HCEC 1CT (cell line): ENCODE measurements at regions not wholly inside any gene's neighbourhood (a gene's known extent, or its start where the extent isn't known, plus 50 kb on each side); places are given as distances from the start of the nearest gene placed in this dataset.

Source experiments
- DNase-seq: peaks from one replicate; pipeline ENCODE4 v3.0.0-alpha.2; 2017

DNA sequence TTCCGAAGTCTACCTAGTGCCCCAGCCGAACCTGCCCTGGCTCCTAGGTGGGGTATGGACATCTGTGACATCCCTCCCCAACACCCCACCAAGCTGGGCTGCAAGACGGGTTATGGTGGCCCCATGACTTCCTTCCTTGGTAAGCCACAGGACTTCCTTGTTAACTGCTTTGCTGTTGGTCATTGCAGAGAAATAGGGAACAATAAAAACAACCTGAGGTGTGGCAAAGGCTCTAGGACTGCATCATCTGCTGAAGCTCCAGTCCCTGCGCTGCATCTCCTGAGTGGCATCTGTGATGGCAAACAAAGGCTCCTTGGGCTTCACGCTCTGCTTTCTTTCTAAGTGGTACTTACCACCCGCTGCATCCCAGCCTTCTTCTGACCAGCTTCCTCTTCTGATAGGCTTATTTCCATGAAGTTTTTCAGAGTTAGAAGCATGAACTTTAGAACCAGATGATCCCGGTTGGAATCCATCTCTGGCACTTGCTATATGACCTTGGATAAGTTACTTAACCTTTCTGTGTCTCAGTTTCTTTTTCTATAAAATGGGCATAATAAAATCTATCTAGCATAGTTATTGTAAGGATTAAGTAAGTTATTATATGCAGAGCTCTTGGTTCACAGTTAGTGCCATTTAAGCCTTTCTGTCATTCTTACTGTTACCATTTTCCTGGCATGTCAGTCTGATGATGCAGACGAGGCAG, 216.8 kb downstream of the RPS24 start:
- no peak for DNase-seq

DNA sequence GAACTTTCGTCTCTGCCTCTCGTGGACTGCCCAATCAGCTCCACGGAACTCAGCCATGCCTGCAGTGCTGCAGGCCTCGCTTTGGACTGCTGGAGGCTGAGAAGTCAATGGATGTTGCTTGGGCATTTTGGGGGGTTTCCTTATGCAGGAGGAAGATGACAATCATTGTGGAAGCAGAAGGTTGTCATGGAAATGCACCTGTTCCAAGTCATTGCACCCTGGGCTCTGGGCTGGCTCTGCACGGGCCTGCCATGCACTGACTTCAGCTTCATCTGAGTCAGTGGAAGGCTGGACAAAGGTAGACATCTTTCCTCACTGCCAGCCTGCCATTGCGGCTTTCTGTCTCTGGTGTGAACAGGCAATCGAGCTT, 217.3 kb downstream of the RPS24 start:
- no peak for DNase-seq

DNA sequence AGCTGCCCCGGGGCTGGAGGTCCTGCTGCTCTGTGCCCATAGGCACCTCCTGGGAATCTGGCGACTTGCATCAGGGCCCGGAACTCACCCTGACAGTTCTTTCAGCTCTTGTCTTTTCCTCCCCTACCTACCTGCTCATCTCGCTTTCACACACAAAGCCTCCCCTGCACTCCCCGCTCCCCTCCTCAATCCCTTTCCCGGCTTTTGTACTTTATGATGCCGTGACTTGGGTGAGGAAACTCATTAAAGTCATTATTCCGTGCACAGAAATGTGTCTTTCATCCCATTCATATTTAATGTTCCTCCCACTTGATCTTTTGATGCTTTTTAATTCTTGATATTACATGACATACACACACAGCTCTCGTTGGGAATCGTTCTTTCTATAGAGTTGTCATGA, 218.6 kb downstream of the RPS24 start:
- DNase-seq: no peak

DNA sequence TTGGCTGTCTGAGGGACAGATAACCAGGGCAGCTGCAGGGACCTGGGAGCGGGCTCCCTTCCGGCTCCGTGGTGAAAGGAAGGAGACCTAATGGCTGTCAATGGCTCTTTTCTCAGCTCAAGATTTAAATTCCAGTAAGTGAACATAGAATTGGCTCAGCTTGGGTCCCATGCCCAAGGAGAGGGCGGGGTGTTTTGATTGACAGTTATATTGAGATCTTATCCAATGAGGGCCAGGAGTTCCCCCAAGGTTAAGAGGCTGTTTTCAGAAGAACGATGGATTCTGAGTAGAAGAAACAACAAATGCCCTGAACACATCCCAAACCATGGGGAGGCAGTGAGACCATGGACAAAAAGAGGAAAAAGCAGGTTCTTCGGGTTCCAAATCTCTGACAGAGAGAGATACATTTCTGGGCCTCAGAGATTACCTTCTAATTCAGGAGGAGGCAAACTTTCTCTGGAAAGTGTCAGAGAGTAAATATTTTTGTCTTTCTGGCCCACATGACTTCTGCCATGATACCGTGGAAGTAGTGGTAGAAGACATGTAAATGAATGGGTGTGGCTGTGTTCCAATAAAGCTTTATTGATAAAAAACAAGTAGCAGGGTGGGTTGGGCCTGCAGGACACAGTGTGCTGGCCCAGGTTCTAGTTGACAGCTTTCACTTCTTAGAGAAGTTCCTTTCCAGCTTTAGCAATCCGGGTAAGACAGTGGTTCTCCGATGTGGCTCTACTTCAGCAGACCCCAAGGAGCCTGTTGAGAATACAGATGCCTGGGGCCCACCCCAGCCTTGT, 219.6 kb downstream of the RPS24 start:
- DNase-seq: no peak

GRCh38 chr10:78254013-78254412, 220.3 kb downstream of the RPS24 start:
- DNase-seq: no peak

DNA sequence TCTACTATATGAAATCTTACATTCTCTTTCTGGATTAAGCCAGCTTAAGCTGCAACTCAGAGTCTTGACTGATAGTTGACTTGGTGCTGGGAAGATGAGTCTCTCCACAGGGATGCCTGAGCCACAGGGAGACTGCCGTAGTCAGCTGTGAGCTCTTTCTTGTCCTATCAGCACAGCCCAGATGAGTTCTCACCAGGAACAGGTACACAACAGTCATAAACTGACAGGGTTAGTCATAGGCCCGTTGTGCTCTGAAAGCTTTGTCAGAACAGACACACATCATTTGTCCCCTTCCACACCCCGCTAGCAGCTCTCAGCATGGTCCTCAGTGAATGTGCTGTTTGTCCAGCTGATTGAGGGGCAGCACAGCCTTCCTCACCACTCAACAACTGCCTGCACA, 221.6 kb downstream of the RPS24 start:
- DNase-seq: no peak

DNA sequence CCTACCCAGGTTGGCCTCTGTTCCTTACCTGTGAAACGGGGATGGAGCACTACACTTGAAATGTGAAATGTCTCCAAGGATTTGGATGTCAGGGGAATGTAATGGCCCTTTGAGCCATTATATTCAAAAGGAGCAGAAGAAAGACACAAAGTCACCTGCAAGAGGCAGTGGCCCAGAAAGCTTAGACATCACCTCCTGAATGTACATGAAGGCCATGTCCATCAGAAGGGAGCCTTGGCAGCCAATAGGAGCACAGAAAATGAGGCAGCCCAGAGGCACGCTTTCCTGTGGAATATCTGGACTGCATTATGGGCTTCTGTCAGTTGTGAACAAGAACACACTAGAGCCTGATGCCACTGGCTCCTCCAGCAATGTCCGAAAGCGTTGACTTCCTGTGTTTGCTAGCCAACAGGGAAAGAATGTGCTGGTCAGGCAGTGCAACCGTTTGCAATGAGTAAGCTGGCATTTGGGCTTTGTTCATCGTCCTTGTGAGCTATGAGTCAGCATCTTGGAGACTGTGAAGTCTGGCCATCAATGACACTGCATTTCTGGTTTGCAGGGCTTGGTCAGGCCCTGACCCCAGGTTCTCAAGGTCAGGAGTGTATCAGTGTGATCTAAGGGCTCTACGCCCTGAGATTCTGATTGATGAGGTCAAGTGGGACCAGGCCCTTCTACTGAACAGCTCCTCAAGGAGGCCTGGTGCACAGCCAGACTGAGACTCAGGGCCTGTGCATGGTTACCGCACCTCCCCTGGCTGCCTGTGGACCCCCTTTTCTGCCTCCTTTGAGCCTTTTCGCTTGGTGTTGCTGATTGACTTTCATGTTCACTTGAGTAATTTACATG, 222.4 kb downstream of the RPS24 start:
- peak; percentile 99 for DNase-seq

GRCh38 chr10:78258323-78259030, 224.8 kb downstream of the RPS24 start:
- DNase-seq: no peak

- DNase-seq: no peak
Measured at GRCh38 chr10:78259391-78259790, 225.7 kb downstream of the RPS24 start.

DNA sequence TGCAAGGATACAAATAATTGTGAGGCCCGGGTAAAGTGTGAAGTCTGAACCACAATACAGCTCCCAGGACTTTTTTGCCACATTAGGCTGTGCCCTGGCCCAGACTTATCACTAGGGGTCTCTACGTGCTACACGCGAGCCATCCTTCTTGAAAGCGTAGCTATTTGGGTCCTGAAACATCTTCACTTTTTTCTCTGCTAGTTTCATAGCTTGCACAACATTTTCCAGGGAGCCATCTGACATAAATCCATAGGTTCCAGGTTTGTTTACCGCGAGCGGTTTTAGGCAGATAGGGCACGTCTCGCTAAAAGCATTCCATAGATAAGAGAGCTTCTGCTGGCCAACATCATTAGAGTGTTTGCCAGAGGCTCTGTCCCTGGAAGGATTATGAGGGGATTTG, 226.5 kb downstream of the RPS24 start:
- DNase-seq: no peak

DNA sequence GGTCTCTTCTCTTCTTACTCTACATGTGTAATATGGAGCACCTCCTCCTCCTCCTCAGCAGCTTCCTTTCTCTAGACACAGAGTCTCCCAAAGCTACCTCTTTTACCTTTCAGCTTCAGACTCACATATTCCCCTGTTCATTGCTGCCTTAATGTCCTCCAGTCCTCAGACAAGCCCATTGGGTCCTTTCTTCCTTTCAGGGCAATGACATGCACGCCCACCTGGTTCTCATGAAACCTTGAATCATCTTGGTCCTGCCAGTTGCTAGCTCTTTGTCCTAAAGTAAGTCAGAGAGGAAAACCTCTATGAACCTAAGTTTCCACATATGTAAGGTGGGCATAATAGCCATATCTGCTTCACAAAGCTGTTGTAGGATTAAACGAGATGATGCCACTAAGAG, 227.0 kb downstream of the RPS24 start:
- DNase-seq: no peak

DNA sequence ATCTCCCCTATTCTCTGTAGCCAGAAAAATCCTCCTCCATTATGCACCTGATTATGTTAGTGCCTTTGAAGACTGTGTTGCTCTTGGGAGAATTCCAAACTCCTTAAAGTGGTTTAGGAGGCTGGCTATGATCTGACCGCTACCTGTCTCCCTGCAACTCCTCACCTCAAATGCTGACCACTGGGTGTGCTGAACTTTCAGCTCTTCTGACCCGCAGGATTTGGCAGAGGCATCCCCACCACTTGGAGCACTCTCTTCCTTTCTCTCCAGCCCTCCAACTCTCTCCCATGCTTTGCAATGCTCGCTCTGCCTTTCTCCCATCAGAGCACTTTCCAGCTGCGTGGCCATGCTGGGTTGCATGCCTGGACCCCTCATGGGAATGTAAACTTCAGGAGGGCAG, 227.6 kb downstream of the RPS24 start:
- no peak for DNase-seq

DNA sequence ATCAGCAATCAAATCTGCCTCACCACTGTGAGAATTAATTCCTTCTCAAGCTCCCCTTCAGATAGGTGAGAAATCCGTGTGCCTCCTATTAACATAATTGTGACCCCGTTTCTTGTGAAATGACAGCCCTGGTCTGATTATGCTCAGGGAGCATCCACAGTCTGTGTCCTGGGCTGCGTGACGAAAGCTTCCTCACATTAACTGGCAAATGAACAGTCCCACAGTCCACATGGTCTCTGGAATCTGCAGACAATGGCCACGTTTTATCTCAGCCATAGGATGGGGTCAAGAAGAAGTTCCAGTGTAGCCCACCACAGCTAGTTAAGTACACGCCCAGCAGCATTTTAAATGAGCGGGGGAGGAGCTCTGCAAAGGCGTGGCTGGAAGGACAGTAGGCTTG, 229.2 kb downstream of the RPS24 start:
- no peak for DNase-seq

- peak; percentile 93 for DNase-seq
Measured at GRCh38 chr10:78263521-78263988, 229.9 kb downstream of the RPS24 start.

DNA sequence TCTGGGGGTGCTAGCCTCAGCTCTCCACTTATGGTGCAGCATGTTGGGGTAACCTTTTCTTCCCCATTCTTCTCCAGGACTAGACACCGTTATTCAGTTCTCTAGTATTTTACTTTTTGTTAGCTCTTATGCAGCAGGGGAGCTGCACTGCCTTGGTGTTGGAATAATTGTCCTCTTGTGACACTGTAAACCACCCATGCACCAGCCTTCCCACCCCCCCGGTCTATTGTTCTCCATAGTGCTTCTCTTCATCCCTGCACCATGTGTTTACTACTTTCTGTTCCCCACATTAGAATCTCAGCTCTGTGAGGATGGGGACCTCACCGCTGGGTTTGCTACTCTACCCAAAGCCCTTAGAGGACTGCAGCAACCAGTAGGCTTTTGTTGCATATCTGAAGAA, 230.7 kb downstream of the RPS24 start:
- no peak for DNase-seq

DNA sequence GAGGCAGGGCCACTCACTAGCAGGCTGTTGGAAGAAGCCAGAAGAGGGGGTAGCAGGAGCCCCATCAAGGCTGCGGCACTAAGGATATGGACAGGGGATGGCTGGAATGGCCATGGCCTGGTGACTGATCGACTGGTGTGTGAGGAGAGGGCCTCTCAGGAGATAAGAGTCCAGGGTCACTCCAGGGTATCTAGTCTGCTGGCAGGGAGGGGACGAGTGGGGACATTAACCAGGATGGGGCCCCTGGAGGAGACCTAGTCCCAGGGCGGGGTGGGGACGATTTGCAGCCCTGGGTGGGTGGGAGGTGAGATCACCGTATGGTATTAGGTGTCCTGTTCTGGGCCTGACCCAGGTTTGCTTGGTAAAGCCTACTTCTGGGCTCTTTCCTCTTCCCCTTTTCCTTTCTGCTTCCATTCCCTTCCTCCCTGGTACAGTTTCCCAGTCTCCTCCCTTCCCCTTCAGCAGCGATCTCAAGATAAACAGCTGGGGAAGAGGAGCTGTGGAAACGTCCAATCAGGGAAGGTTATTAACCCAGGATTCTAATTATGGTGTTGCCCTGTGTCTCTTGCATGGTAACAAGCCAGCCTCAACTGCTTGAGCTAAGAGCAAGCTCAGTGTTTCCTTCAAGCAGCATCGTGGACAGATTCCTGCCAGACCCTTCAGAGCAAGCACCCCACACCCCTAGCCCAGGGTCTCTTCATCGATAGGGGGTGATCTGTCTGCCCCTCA, 233.2 kb downstream of the RPS24 start:
- peak; percentile 50 for DNase-seq

DNA sequence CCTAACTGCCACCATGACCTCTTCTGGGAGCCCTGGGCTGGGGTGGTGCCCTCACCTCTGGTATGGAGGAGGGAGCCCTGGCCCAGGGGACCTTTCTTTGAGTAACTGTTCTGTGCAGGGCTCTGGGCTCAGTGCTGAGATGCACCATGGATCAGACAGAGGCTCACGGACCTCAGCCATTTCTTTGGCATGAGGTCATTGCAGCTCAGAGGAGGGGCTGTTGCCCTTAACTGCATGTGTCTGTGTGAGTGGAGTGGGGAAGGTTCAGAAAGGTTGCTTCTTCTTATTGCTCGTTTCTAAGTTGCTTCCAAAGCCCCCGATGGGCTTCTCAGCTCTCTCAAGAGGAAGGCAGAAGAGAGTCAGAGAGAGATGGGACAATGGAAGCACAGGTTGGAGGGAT, 233.9 kb downstream of the RPS24 start:
- peak; percentile 36 for DNase-seq

- DNase-seq: no peak
Measured at GRCh38 chr10:78269060-78269459, 235.4 kb downstream of the RPS24 start.

DNA sequence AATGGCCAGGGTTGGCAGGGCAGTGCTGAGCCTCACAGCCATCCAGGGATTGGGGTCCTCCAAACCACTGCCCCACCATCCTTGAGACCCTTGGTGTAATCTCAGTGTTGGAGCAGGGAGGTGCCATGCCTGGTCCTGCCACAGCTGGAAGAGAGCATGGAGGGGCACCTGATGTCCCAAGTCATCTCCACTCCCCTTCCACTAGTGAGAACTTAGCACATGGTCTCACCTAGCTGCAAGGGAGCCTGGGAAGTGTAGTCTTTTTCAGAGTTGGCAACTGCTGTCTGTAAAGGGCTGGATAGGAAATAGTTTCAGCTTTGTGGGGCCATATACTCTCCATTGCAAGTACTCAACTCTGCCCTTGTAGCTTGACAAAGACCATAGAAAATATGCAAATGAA, 238.7 kb downstream of the RPS24 start:
- no peak for DNase-seq

DNA sequence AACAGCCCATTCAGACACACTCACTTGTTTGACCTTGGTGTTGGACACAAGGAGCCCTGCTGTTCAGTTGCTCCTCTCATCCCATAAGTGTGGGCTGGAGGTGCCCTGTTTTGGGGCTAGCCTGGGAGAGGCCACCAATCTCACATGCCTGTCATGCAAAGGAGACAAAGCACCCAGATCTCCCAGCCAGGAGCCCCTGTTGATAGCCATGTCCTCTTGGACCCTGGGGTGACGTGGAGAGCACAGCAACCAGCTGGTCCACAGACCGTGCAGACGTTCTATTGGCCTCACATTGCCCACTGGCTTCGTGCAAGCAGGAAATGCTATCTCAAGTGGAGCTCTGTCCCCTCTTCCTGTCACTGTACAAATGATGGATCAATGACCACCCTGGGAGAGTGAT, 240.8 kb downstream of the RPS24 start:
- DNase-seq: no peak

DNA sequence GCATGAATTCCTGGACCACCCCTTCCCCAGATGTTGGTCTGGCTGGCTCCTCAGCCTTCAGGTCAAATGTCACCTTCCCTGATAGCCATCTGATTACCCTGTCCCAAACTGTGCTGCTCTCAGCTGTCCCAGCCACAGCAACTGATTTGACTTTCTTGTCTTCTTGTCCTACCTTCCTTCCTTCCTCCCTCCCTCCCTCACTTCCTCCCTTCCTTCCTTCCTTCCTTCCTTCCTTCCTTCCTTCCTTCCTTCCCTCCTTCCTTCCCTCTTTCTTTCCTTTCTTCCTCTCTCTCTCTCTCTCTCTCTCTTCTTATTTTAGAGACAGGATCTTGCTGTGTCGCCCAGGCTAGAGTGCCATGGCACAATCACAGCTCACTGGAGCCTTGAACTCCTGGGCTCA, 242.5 kb downstream of the RPS24 start:
- DNase-seq: no peak

DNA sequence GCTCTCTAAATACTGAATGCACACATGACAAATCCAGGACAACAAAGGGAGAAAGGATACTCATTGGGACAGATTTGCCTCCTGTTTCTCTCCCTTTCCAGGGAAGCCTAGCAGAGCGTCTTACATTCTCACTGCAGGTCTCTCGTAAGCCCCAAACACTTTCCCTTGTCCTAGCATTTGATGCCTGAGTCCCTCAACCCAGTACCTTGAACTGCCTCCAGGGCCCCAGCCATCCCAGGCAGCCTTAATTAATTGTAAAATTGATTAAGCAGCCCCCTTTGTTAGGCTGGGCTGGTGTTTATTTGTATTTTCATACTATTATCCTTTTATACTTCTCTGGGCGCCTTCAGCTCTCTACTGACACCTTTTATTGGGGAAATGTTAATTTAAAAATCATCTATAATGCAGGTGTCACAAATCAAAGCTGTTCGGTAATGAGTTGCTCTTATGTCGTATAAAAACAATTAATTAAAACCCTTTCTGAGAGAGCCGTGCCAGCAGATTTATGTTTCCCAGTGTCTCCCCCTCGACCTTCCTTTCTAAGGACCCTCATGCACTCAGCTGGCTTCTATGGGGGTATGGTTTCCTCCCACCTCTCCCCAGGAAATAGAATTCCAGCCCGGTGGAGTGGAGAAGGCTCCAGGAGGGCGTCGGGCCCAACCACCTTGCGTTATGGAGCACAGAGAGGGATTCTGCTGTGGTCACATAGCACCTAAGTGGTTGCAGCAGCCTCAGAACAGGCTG, 243.8 kb downstream of the RPS24 start:
- DNase-seq: no peak
